Esophagus squamous epithelium (tissue), 5 donors: ENCODE measurements at regions not wholly inside any gene's neighbourhood (a gene's known extent, or its start where the extent isn't known, plus 50 kb on each side); places are given as distances from the start of the nearest gene placed in this dataset.

ENCODE experiments used
- DNase-seq: peaks from one replicate; lab custom pipeline; 2025; lab: John Stamatoyannopoulos, UW
- H3K27ac ChIP-seq, 4 donors: fragments of 200-600 bp; sonication (generic); one replicate each; pipeline ENCODE4 v1.5.1; 2016 to 2019; ENCODE audit warnings: mild to moderate bottlenecking in 1 of 4
- H3K27me3 ChIP-seq, 4 donors: fragments of 200-600 bp; sonication (generic); 1 replicate in 3 of 4; 2 replicates in 1 of 4; pipeline versions ENCODE4 v1.5.1 to v1.6.0; 2017 to 2021; ENCODE audit warnings: antibody characterized with exemption in 1 of 4
- H3K36me3 ChIP-seq, 3 donors: fragments of 200-600 bp; sonication (generic); one replicate each; pipeline ENCODE4 v1.5.1; 2016 to 2019
- H3K4me1 ChIP-seq, 3 donors: fragments of 200-600 bp; sonication (generic); one replicate each; pipeline ENCODE4 v1.5.1; 2017 to 2019
- H3K4me3 ChIP-seq, 4 donors: fragments of 200-600 bp; sonication (generic); 1 replicate in 3 of 4; 2 replicates in 1 of 4; pipeline ENCODE4 v1.5.1; 2016 to 2019; ENCODE audit warnings: mild to moderate bottlenecking in 2 of 4, moderate library complexity in 1 of 4
- H3K9me3 ChIP-seq, 3 donors: fragments of 200-600 bp; sonication (generic); one replicate each; pipeline ENCODE4 v1.5.1; 2016 to 2019
- CTCF ChIP-seq, 6 experiments: fragments of 450-650 bp in 4 of 6; fragments of 200-600 bp in 2 of 6; sonication (generic) in 2 of 6; IDR thresholded peaks; one replicate each; pipeline ENCODE4 v1.5.1; 2016 to 2019; ENCODE audit warnings: antibody characterized with exemption in 6 of 6, mild to moderate bottlenecking in 4 of 6, moderate library complexity in 4 of 6
- POLR2A ChIP-seq, 4 donors: fragments of 450-650 bp; IDR thresholded peaks; one replicate each; pipeline ENCODE4 v1.6.1; 2017; ENCODE audit warnings: antibody characterized with exemption in 4 of 4, mild to moderate bottlenecking in 4 of 4, moderate library complexity in 3 of 4
- WGBS, 2 donors: methylation state at CpG; one replicate each; pipeline ENCODE4 v1.1.5; 2018; 5-methylcytosine and 5-hydroxymethylcytosine counted together
- intact Hi-C: fragments of 100-400 bp; cut with DNase I; formaldehyde crosslinking; loops from one replicate; pipeline ENCODE4 v1.15.0; 2022
- donor health status: DM: yes; HTN: yes; CAD: no.

GRCh38 chr10:2576892-2577291, 490.5 kb upstream of the PFKP start:
- Histone ChIP-seq H3K4me3 (no peak overlapping the region), H3K36me3 (no peaks in the 10 kb centered on the region), H3K9me3 (no peaks in the 10 kb centered on the region), H3K4me1 (no peaks in the 10 kb centered on the region), H3K27me3 (peaks cover 0 to 3% (median 0%) of the 10 kb centered on the region in 4 donors), H3K27ac (no peak overlapping the region)
- TF ChIP-seq POLR2A (IDR thresholded peaks at IDR 0.05) (no peak), CTCF (IDR thresholded peaks at IDR 0.05) (no peak)
- intact Hi-C loops = no loop called here
- 24 to 50% methylated on average over 3 of the region's 3 CpGs for WGBS, 2 donors
- DNase-seq = no peak

GRCh38 chr10:2575460-2575859, 491.9 kb upstream of the PFKP start:
- 64 to 78% methylated on average over 6 of the region's 6 CpGs for WGBS, 2 donors
- H3K4me3 ChIP-seq = no peak overlapping the region
- TF ChIP-seq CTCF (IDR thresholded peaks at IDR 0.05) (no peak), POLR2A (IDR thresholded peaks at IDR 0.05) (no peak)
- H3K36me3 ChIP-seq = no peaks in the 10 kb centered on the region
- H3K27ac ChIP-seq = no peak overlapping the region
- no peaks in the 10 kb centered on the region for H3K4me1 ChIP-seq
- no peaks in the 10 kb centered on the region for H3K9me3 ChIP-seq
- peaks cover 0 to 3% (median 0%) of the 10 kb centered on the region in 4 donors for H3K27me3 ChIP-seq
- intact Hi-C loops = no loop called here
- no peak for DNase-seq

- no peaks in the 10 kb centered on the region for H3K9me3 ChIP-seq
- no peak overlapping the region for H3K27ac ChIP-seq
- no peaks in the 10 kb centered on the region for H3K4me1 ChIP-seq
- no peaks in the 10 kb centered on the region for H3K36me3 ChIP-seq
- DNase-seq = no peak
- intact Hi-C loops = no loop called here
- H3K27me3 ChIP-seq = peaks cover 0 to 3% (median 0%) of the 10 kb centered on the region in 4 donors
- 73 to 94% methylated on average over 1 of the region's 1 CpG for WGBS, 2 donors
- no peak overlapping the region for H3K4me3 ChIP-seq
- TF ChIP-seq POLR2A (IDR thresholded peaks at IDR 0.05) (no peak), CTCF (IDR thresholded peaks at IDR 0.05) (no peak)
These were observed 494.7 kb upstream of the PFKP start for GRCh38 chr10:2572611-2573010.

- intact Hi-C loops = no loop called here
- no peak overlapping the region for H3K4me3 ChIP-seq
- TF ChIP-seq POLR2A (IDR thresholded peaks at IDR 0.05) (no peak), CTCF (IDR thresholded peaks at IDR 0.05) (no peak)
- no peak for DNase-seq
- WGBS, 2 donors = 60 to 67% methylated on average over 1 of the region's 1 CpG
- no peaks in the 10 kb centered on the region for H3K36me3 ChIP-seq
- H3K4me1 ChIP-seq = no peaks in the 10 kb centered on the region
- no peaks in the 10 kb centered on the region for H3K9me3 ChIP-seq
- H3K27ac ChIP-seq = no peak overlapping the region
- H3K27me3 ChIP-seq = no peaks in the 10 kb centered on the region
These were observed 510.5 kb upstream of the PFKP start for GRCh38 chr10:2556883-2557282.

GRCh38 chr10:2548071-2548470, 519.3 kb upstream of the PFKP start:
- TF ChIP-seq POLR2A (IDR thresholded peaks at IDR 0.05) (no peak), CTCF (IDR thresholded peaks at IDR 0.05) (no peak)
- no peaks in the 10 kb centered on the region for H3K9me3 ChIP-seq
- intact Hi-C loops = no loop called here
- no peaks in the 10 kb centered on the region for H3K4me1 ChIP-seq
- DNase-seq = no peak
- no peak overlapping the region for H3K4me3 ChIP-seq
- no peak overlapping the region for H3K27ac ChIP-seq
- H3K27me3 ChIP-seq = no peaks in the 10 kb centered on the region
- no peaks in the 10 kb centered on the region for H3K36me3 ChIP-seq
